Calu3 (cell line): ENCODE measurements at regions not wholly inside any gene's neighbourhood (a gene's known extent, or its start where the extent isn't known, plus 50 kb on each side); places are given as distances from the start of the nearest gene placed in this dataset.

Experiments
- BruUV-seq: library from RNA; stranded (reverse); fragments of 400-500 nt; replicated peaks from 2 replicates; lab custom pipeline; 2021; lab: Mats Ljungman, UMichigan
- CTCF ChIA-PET: fragments of 300-600 bp; sonication (Branson Sonifier 250); formaldehyde crosslinking; loops from one replicate; lab custom pipeline; 2022; ENCODE audit warnings: antibody characterized with exemption; lab: Charles Lee
- DNase-seq: peaks from one replicate; pipeline ENCODE4 v3.0.0; 2022
- H3K27ac Mint-ChIP-seq: one replicate; pipeline ENCODE4 v1.8.0; 2022; ENCODE audit warnings: mixed read lengths; ENCODE audit not compliant: unreplicated experiment
- H3K27me3 Mint-ChIP-seq: one replicate; pipeline ENCODE4 v1.8.0; 2022; ENCODE audit warnings: mixed read lengths; ENCODE audit not compliant: unreplicated experiment
- H3K36me3 Mint-ChIP-seq: one replicate; pipeline ENCODE4 v1.8.0; 2022; ENCODE audit warnings: mild to moderate bottlenecking, moderate library complexity, mixed read lengths; ENCODE audit not compliant: insufficient read depth, unreplicated experiment
- H3K4me1 Mint-ChIP-seq: one replicate; pipeline ENCODE4 v1.8.0; 2022; ENCODE audit warnings: mild to moderate bottlenecking, low read depth, mixed read lengths; ENCODE audit not compliant: unreplicated experiment
- H3K4me3 Mint-ChIP-seq: one replicate; pipeline ENCODE4 v1.8.0; 2022; ENCODE audit warnings: mild to moderate bottlenecking, low read depth, moderate library complexity, mixed read lengths; ENCODE audit not compliant: unreplicated experiment
- H3K9me3 Mint-ChIP-seq: one replicate; pipeline ENCODE4 v1.8.0; 2022; ENCODE audit warnings: low read depth, mixed read lengths; ENCODE audit not compliant: unreplicated experiment
- CTCF ChIP-seq: fragments of 200-600 bp; IDR thresholded peaks from one replicate; pipeline ENCODE4 v1.8.0; 2022; ENCODE audit warnings: antibody characterized with exemption; ENCODE audit not compliant: unreplicated experiment
- intact Hi-C: fragments of 100-400 bp; cut with micrococcal nuclease; formaldehyde crosslinking; loops from one replicate; pipeline ENCODE4 v1.10.0; 2022; ENCODE audit not compliant: unreplicated experiment

GRCh38 chr1:175797576-175797975 is 54.2 kb upstream of the TNR start:
- no peak for DNase-seq
- Mint-ChIP-seq H3K36me3 (no peaks in the 10 kb centered on the region), H3K4me3 (no peak overlapping the region), H3K4me1 (no peaks in the 10 kb centered on the region), H3K27ac (no peak overlapping the region), H3K9me3 (no peaks in the 10 kb centered on the region), H3K27me3 (peaks cover 29% of the 10 kb centered on the region)
- no TSS peak for BruUV-seq
- no peak for TF ChIP-seq CTCF
- CTCF ChIA-PET: interaction anchor here (0.7 kb wide), 1 partner anchor 370 kb away, joined by 3 read pairs; no protein-coding TSS in a partner anchor
- intact Hi-C loops: no loop called here

GRCh38 chr1:175794586-175794985 is 51.2 kb upstream of the TNR start:
- no TSS peak for BruUV-seq
- H3K4me3 Mint-ChIP-seq: no peak overlapping the region
- intact Hi-C loops: no loop called here
- H3K36me3 Mint-ChIP-seq: no peaks in the 10 kb centered on the region
- no peak overlapping the region for H3K27ac Mint-ChIP-seq
- no peaks in the 10 kb centered on the region for H3K4me1 Mint-ChIP-seq
- TF ChIP-seq CTCF: no peak
- CTCF ChIA-PET: no interaction called here
- DNase-seq: no peak
- H3K9me3 Mint-ChIP-seq: no peaks in the 10 kb centered on the region
- peaks cover 29% of the 10 kb centered on the region for H3K27me3 Mint-ChIP-seq

- TF ChIP-seq CTCF: no peak
- Mint-ChIP-seq H3K4me3 (no peak overlapping the region), H3K9me3 (no peaks in the 10 kb centered on the region), H3K27ac (no peak overlapping the region), H3K27me3 (peaks cover 38% of the 10 kb centered on the region), H3K4me1 (no peaks in the 10 kb centered on the region), H3K36me3 (no peaks in the 10 kb centered on the region)
- intact Hi-C loops: no loop called here
- no TSS peak for BruUV-seq
- DNase-seq: no peak
- CTCF ChIA-PET: no interaction called here
Measured at GRCh38 chr1:175793617-175794016, 50.2 kb upstream of the TNR start.
